Liver (tissue), 3 donors: ENCODE measurements at regions not wholly inside any gene's neighbourhood (a gene's known extent, or its start where the extent isn't known, plus 50 kb on each side); places are given as distances from the start of the nearest gene placed in this dataset.

Experiments used
- FOXA1 ChIP-seq: IDR thresholded peaks from 2 replicates; pipeline ENCODE4 v1.6.1; 2016; ENCODE audit warnings: antibody characterized with exemption
- RAD21 ChIP-seq, 2 donors: IDR thresholded peaks; 2 replicates each; pipeline ENCODE4 v1.6.1; 2016; ENCODE audit warnings: antibody characterized with exemption in 2 of 2, mild to moderate bottlenecking in 2 of 2
- TF ChIP-seq, protein P1 (sequence below): fragments of 150-350 bp; IDR thresholded peaks from 2 replicates; pipeline ENCODE4 v1.5.1; 2017; ENCODE audit warnings: improper control_type of control experiment, low read depth, low read length; ENCODE audit not compliant: missing input control
- TF ChIP-seq, protein P2 (sequence below): IDR thresholded peaks from 2 replicates; pipeline ENCODE4 v1.6.1; 2016; ENCODE audit warnings: antibody characterized with exemption
- TF ChIP-seq, protein P3 (sequence below): IDR thresholded peaks from 2 replicates; pipeline ENCODE4 v1.6.1; 2016; ENCODE audit warnings: antibody characterized with exemption
- donor health status: healthy.
- donor health status: healthy.

DNA sequence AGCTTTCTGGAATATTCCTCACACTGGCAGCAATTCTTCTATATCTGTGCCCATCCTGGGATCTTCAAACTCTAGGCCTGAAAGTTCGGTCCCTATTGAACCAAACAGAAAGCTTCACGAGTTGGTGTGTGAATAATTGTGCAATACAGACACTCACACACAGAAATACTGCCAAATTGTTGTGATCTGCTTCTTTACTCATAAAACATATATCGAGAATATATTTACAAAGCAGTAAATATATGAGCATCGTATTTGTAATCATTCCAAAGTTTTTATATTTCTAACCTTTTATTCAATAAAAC lies 56.6 kb upstream of the BEX4 start:
- TF ChIP-seq RAD21 (IDR thresholded peaks at IDR 0.05) (no peak), FOXA1 (no peak)
- TF ChIP-seq, protein P1, sequence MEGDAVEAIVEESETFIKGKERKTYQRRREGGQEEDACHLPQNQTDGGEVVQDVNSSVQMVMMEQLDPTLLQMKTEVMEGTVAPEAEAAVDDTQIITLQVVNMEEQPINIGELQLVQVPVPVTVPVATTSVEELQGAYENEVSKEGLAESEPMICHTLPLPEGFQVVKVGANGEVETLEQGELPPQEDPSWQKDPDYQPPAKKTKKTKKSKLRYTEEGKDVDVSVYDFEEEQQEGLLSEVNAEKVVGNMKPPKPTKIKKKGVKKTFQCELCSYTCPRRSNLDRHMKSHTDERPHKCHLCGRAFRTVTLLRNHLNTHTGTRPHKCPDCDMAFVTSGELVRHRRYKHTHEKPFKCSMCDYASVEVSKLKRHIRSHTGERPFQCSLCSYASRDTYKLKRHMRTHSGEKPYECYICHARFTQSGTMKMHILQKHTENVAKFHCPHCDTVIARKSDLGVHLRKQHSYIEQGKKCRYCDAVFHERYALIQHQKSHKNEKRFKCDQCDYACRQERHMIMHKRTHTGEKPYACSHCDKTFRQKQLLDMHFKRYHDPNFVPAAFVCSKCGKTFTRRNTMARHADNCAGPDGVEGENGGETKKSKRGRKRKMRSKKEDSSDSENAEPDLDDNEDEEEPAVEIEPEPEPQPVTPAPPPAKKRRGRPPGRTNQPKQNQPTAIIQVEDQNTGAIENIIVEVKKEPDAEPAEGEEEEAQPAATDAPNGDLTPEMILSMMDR: no peak
- TF ChIP-seq, protein P2, sequence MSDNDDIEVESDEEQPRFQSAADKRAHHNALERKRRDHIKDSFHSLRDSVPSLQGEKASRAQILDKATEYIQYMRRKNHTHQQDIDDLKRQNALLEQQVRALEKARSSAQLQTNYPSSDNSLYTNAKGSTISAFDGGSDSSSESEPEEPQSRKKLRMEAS: no peak
- TF ChIP-seq, protein P3, sequence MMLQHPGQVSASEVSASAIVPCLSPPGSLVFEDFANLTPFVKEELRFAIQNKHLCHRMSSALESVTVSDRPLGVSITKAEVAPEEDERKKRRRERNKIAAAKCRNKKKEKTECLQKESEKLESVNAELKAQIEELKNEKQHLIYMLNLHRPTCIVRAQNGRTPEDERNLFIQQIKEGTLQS: no peak
